ENCODE measurements at regions not wholly inside any gene's neighbourhood (a gene's known extent, or its start where the extent isn't known, plus 50 kb on each side); places are given as distances from the start of the nearest gene placed in this dataset.

GRCh38 chr2:226151157-226151556 lies 648.5 kb downstream of the IRS1 start:
- 9% methylated on average over 1 of the region's 1 CpG for WGBS
- no peaks in the 10 kb centered on the region for H3K4me1 ChIP-seq (replicated peaks)
- DNase-seq (ENCODE audit: low spot score): no peak
- H3K27ac ChIP-seq: no peak overlapping the region
- H3K27me3 ChIP-seq (replicated peaks; ENCODE audit: insufficient read depth): no peaks in the 10 kb centered on the region
- no peak for TF ChIP-seq POLR2A (IDR thresholded peaks at IDR 0.05)
- no peak for TF ChIP-seq POLR2AphosphoS5 (IDR thresholded peaks at IDR 0.05)
- TF ChIP-seq, protein P1, sequence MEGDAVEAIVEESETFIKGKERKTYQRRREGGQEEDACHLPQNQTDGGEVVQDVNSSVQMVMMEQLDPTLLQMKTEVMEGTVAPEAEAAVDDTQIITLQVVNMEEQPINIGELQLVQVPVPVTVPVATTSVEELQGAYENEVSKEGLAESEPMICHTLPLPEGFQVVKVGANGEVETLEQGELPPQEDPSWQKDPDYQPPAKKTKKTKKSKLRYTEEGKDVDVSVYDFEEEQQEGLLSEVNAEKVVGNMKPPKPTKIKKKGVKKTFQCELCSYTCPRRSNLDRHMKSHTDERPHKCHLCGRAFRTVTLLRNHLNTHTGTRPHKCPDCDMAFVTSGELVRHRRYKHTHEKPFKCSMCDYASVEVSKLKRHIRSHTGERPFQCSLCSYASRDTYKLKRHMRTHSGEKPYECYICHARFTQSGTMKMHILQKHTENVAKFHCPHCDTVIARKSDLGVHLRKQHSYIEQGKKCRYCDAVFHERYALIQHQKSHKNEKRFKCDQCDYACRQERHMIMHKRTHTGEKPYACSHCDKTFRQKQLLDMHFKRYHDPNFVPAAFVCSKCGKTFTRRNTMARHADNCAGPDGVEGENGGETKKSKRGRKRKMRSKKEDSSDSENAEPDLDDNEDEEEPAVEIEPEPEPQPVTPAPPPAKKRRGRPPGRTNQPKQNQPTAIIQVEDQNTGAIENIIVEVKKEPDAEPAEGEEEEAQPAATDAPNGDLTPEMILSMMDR (IDR thresholded peaks at IDR 0.05): no peak
- intact Hi-C loops (cut with DNase I): no loop called here
- H3K9me3 ChIP-seq: no peaks in the 10 kb centered on the region
- H3K4me3 ChIP-seq: no peak overlapping the region
- H3K36me3 ChIP-seq: no peaks in the 10 kb centered on the region

DNA sequence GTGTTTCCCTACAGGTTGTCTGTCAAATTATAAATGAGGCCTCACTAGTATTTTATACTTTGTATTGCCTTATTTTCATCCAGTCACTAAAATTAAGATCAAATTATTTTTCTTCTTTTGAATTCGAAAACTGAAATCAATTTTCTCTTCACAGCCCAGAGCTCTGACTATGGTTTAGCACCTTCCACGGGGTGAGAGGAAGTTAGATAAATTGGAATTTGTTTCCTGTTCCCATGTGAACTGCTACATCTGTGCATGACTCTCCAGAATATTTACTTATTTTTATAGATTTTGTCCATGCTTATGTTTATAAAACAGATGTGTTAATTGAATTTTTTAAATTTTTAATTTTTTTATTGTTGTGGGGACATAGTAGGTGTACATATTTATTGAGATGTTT lies 656.5 kb downstream of the IRS1 start:
- 81% methylated on average over 2 of the region's 2 CpGs for WGBS
- TF ChIP-seq, protein P1 (IDR thresholded peaks at IDR 0.05): no peak
- TF ChIP-seq POLR2A (IDR thresholded peaks at IDR 0.05) (no peak), POLR2AphosphoS5 (IDR thresholded peaks at IDR 0.05) (no peak)
- H3K27me3 ChIP-seq (replicated peaks; ENCODE audit: insufficient read depth): no peaks in the 10 kb centered on the region
- H3K9me3 ChIP-seq: no peaks in the 10 kb centered on the region
- DNase-seq (ENCODE audit: low spot score): no peak
- intact Hi-C loops (cut with DNase I): no loop called here
- H3K4me3 ChIP-seq: no peak overlapping the region
- H3K36me3 ChIP-seq: no peaks in the 10 kb centered on the region
- H3K4me1 ChIP-seq (replicated peaks): no peaks in the 10 kb centered on the region
- H3K27ac ChIP-seq: no peak overlapping the region

DNA sequence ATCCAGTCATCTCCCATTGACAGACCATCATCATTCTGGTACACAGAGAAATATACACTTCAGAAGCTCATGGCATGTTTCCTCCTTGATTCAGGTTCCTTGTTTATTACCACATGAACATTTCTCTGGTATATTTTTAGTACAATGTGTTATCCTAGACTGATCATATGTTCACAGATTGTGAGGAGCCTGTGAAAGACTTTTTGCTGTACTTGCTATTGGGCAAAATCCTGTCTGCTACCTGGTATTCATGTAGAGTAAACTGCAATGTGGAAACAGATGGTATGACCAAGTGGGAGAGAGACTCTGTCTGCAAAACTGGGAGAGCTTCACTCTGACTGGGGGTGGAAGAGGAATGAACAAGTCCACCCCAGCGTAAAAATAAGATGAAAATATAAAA lies 657.2 kb downstream of the IRS1 start:
- 100% methylated on average over 1 of the region's 1 CpG for WGBS
- Histone ChIP-seq H3K4me3 (no peak overlapping the region), H3K4me1 (replicated peaks) (no peaks in the 10 kb centered on the region), H3K9me3 (no peaks in the 10 kb centered on the region), H3K36me3 (no peaks in the 10 kb centered on the region), H3K27ac (no peak overlapping the region), H3K27me3 (replicated peaks; ENCODE audit: insufficient read depth) (no peaks in the 10 kb centered on the region)
- TF ChIP-seq POLR2A (IDR thresholded peaks at IDR 0.05) (no peak), POLR2AphosphoS5 (IDR thresholded peaks at IDR 0.05) (no peak)
- TF ChIP-seq, protein P1 (IDR thresholded peaks at IDR 0.05): no peak
- intact Hi-C loops (cut with DNase I): no loop called here
- DNase-seq (ENCODE audit: low spot score): no peak

DNA sequence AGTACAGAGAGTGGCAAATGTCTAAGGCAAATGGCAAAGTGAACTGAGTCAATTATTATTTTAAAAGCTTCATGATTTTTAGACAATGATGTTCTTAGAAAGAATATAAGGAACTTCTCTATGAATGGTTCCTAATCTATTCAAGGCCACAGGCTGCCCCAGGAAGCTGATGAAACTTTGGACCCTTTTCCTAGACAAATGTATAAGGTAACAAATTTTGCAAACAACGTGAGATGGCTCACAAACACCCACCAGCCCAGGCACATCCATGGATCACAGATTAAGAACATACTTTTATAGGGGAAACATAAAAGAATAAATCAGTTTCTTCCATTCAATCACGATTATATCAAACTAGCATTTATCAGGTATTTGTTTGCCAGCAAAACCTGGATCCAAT lies 659.0 kb downstream of the IRS1 start:
- DNase-seq (ENCODE audit: low spot score): no peak
- no peaks in the 10 kb centered on the region for H3K27me3 ChIP-seq (replicated peaks; ENCODE audit: insufficient read depth)
- no peaks in the 10 kb centered on the region for H3K4me1 ChIP-seq (replicated peaks)
- no peaks in the 10 kb centered on the region for H3K9me3 ChIP-seq
- H3K27ac ChIP-seq: no peak overlapping the region
- TF ChIP-seq POLR2AphosphoS5 (IDR thresholded peaks at IDR 0.05) (no peak), POLR2A (IDR thresholded peaks at IDR 0.05) (no peak)
- TF ChIP-seq, protein P1 (IDR thresholded peaks at IDR 0.05): no peak
- no peak overlapping the region for H3K4me3 ChIP-seq
- no peaks in the 10 kb centered on the region for H3K36me3 ChIP-seq
- 71% methylated on average over 2 of the region's 2 CpGs for WGBS
- intact Hi-C loops (cut with DNase I): no loop called here

- Histone ChIP-seq H3K27ac (no peak overlapping the region), H3K27me3 (replicated peaks; ENCODE audit: insufficient read depth) (no peaks in the 10 kb centered on the region), H3K9me3 (no peaks in the 10 kb centered on the region), H3K4me3 (no peak overlapping the region), H3K4me1 (replicated peaks) (no peaks in the 10 kb centered on the region), H3K36me3 (no peaks in the 10 kb centered on the region)
- TF ChIP-seq POLR2AphosphoS5 (IDR thresholded peaks at IDR 0.05): no peak
- TF ChIP-seq, protein P1 (IDR thresholded peaks at IDR 0.05): no peak
- no peak for TF ChIP-seq POLR2A (IDR thresholded peaks at IDR 0.05)
- intact Hi-C loops (cut with DNase I): no loop called here
- DNase-seq (ENCODE audit: low spot score): no peak
Measured at GRCh38 chr2:226139759-226140158, 659.9 kb downstream of the IRS1 start.
